ENCODE measurements at regions not wholly inside any gene's neighbourhood (a gene's known extent, or its start where the extent isn't known, plus 50 kb on each side); places are given as distances from the start of the nearest gene placed in this dataset.
"Not testable (repeated sequence)": the region's sequence is repeated elsewhere in the genome, so short reads cannot be mapped to it uniquely, and the experiment has no call there.

DNA sequence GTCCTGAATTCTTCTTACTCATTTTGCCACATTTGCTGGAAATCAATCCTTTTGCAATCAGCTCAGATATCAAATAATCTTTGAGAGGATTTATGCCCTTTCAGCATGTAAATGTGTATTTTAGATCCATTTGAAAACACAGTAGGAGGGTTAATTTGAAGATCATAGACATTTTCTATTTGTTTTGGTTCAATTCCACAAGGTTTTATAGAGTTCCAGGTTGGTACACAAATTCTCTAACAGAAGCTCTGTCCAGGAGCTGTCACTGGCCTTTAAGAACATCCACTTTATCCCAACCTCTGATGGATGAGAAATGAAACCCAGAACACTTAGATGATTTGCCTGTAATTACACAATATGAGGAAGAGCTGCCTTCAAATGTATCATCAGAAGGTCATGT lies 157.3 kb upstream of the CHAC2 start:
- Histone ChIP-seq H3K27me3 (no peaks in the 10 kb centered on the region), H3K4me3 (ENCODE audit: low read depth, low read length) (no peak overlapping the region), H3K9me3 (no peaks in the 10 kb centered on the region), H3K36me3 (no peaks in the 10 kb centered on the region), H3K4me1 (no peaks in the 10 kb centered on the region)
- no peak for DNase-seq
- TF ChIP-seq, protein P1, sequence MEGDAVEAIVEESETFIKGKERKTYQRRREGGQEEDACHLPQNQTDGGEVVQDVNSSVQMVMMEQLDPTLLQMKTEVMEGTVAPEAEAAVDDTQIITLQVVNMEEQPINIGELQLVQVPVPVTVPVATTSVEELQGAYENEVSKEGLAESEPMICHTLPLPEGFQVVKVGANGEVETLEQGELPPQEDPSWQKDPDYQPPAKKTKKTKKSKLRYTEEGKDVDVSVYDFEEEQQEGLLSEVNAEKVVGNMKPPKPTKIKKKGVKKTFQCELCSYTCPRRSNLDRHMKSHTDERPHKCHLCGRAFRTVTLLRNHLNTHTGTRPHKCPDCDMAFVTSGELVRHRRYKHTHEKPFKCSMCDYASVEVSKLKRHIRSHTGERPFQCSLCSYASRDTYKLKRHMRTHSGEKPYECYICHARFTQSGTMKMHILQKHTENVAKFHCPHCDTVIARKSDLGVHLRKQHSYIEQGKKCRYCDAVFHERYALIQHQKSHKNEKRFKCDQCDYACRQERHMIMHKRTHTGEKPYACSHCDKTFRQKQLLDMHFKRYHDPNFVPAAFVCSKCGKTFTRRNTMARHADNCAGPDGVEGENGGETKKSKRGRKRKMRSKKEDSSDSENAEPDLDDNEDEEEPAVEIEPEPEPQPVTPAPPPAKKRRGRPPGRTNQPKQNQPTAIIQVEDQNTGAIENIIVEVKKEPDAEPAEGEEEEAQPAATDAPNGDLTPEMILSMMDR (IDR thresholded peaks at IDR 0.05; ENCODE audit: low read depth, low read length): no peak

DNA sequence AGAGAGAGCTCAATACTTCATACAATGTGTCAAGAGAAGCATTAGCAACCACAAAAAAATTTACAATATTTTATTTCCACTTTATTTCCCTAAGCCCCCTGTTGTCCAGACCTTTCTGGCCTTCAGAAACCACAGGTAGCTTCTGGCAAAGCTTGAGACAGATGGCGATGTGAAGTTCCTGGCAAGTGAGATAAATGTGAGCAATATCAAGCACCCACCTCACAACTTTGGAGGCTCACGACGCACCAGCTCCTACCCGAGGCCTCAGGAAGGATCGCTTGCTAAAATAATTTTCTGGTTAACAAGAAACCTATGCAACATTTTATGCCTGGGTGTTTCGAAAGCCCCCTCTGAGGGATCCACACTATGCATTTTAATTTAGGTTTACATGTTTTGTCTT lies 158.1 kb upstream of the CHAC2 start:
- Histone ChIP-seq H3K4me1 (no peaks in the 10 kb centered on the region), H3K27me3 (no peaks in the 10 kb centered on the region), H3K4me3 (ENCODE audit: low read depth, low read length) (no peak overlapping the region), H3K9me3 (no peaks in the 10 kb centered on the region), H3K36me3 (no peaks in the 10 kb centered on the region)
- TF ChIP-seq, protein P1 (IDR thresholded peaks at IDR 0.05; ENCODE audit: low read depth, low read length): no peak
- DNase-seq: no peak

DNA sequence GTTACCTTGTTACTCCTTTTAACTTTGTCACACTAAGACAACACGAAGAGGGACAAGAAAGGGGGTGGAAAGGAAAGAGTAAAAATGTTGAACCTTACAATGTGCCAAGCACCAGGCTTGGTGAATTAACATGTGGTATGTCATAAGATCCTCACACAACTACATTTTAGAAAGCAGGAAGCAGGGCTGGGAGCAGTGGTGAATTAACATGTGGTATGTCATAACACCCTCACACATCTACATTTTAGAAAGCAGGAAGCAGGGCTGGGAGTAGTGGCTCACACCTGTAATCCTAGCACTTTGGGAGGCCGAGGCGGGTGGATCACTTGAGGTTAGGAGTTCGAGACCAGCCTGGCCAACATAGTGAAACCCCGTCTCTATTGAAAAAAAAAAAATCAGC lies 159.3 kb upstream of the CHAC2 start:
- TF ChIP-seq, protein P1 (IDR thresholded peaks at IDR 0.05; ENCODE audit: low read depth, low read length): no peak
- no peaks in the 10 kb centered on the region for H3K4me1 ChIP-seq
- H3K9me3 ChIP-seq: no peaks in the 10 kb centered on the region
- no peak for DNase-seq
- no peak overlapping the region for H3K4me3 ChIP-seq (ENCODE audit: low read depth, low read length)
- no peaks in the 10 kb centered on the region for H3K27me3 ChIP-seq
- no peaks in the 10 kb centered on the region for H3K36me3 ChIP-seq

- H3K4me3 ChIP-seq (ENCODE audit: low read depth, low read length): no peak overlapping the region
- no peaks in the 10 kb centered on the region for H3K27me3 ChIP-seq
- DNase-seq: no peak
- no peaks in the 10 kb centered on the region for H3K4me1 ChIP-seq
- H3K9me3 ChIP-seq: no peaks in the 10 kb centered on the region
- TF ChIP-seq, protein P1 (IDR thresholded peaks at IDR 0.05; ENCODE audit: low read depth, low read length): no peak
- H3K36me3 ChIP-seq: no peaks in the 10 kb centered on the region
Observed at GRCh38 chr2:53600815-53601214, 166.8 kb upstream of the CHAC2 start.

DNA sequence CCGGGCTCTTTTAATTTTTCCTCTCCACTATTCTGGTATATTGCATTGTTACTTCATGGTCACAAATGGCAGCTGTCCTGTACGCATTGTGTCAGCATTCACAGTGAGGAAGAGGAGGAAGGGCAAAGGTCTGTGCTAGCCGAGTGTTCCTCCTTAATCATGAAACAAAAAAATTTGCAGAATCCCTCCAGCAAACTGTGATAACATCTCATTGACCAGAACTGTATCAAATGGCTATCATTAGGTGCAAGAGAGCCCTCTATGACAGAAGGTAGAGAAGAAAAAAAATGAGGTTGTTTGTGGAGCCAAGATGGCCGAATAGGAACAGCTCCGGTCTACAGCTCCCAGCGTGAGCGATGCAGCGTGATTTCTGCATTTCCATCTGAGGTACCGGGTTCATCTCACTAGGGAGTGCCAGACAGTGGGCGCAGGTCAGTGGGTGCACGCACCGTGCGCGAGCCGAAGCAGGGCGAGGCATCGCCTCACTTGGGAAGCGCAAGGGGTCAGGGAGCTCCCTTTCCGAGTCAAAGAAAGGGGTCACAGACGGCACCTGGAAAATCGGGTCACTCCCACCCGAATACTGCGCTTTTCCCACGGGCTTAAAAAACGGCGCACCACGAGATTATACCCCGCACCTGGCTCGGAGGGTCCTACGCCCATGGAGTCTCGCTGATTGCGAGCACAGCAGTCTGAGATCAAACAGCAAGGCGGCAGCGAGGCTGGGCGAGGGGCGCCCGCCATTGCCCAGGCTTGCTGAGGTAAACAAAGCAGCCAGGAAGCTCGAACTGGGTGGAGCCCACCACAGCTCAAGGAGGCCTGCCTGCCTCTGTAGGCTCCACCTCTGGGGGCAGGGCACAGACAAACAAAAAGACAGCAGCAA lies 180.6 kb upstream of the CHAC2 start:
- not testable (repeated sequence) for H3K4me1 ChIP-seq; H3K4me3 ChIP-seq (ENCODE audit: low read depth, low read length); H3K36me3 ChIP-seq; H3K27me3 ChIP-seq; DNase-seq; H3K9me3 ChIP-seq

- no peak overlapping the region for H3K4me3 ChIP-seq (ENCODE audit: low read depth, low read length)
- no peak for DNase-seq
- no peaks in the 10 kb centered on the region for H3K27me3 ChIP-seq
- TF ChIP-seq, protein P1 (IDR thresholded peaks at IDR 0.05; ENCODE audit: low read depth, low read length): no peak
- H3K9me3 ChIP-seq: no peaks in the 10 kb centered on the region
- no peaks in the 10 kb centered on the region for H3K36me3 ChIP-seq
- no peaks in the 10 kb centered on the region for H3K4me1 ChIP-seq
Observed at GRCh38 chr2:53584986-53585385, 182.6 kb upstream of the CHAC2 start.

Measured in BE2C (cell line).